ENCODE measurements at regions not wholly inside any gene's neighbourhood (a gene's known extent, or its start where the extent isn't known, plus 50 kb on each side); places are given as distances from the start of the nearest gene placed in this dataset.

DNA sequence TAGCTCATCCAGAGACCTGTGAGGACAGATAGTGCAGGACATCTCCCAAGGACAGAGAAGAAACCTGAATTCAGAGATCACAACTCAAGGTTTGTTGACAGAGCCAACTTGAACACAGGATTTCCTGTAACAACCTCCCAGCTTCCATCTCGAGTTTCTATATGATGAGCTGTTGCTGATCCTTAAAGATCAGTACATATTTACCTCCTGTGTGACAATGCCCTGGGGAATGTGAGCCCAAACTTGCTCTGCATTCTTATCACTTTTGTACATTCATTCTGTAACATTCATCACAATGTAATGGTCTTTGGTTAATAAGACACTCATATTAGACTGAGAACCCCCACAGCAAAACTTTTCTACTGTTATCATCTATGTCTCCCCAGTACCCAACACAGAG is 468.6 kb downstream of the XPNPEP1 start:
- Histone ChIP-seq H2AK5ac (ENCODE audit: low read depth, low read length) (no peak overlapping the region), H3K56ac (replicated peaks; ENCODE audit: insufficient read length, low read depth, low read length) (no peak overlapping the region), H4K20me1 (replicated peaks in 1 of 2; ENCODE audit: control insufficient read depth in 1 of 2, insufficient read depth in 2 of 2, low read length in 2 of 2) (no peaks in the 10 kb centered on the region), H3K79me2 (ENCODE audit: control insufficient read depth in 1 of 2, insufficient read depth in 2 of 2, low read length in 2 of 2) (no peaks in the 10 kb centered on the region), H2BK5ac (ENCODE audit: low read depth, low read length) (no peak overlapping the region), H3K18ac (ENCODE audit: extremely low read depth, low read length) (no peak overlapping the region), H2BK12ac (ENCODE audit: low read depth, low read length) (no peak overlapping the region), H3K9me3 (ENCODE audit: insufficient read depth in 2 of 2, low read depth in 1 of 2, low read length in 1 of 2) (no peaks in the 10 kb centered on the region), H3K4me3 (ENCODE audit: extremely low read depth in 1 of 4, insufficient read depth in 2 of 4, low read depth in 3 of 4, low read length in 4 of 4) (no peak overlapping the region), H3K27ac (ENCODE audit: low read depth, low read length) (no peak overlapping the region), H2BK120ac (replicated peaks; ENCODE audit: low read depth, low read length) (no peak overlapping the region), H3K79me1 (ENCODE audit: low read depth, low read length) (no peaks in the 10 kb centered on the region), H3K9ac (replicated peaks in 1 of 4; ENCODE audit: extremely low read depth in 1 of 4, low read depth in 3 of 4, low read length in 3 of 4) (no peak overlapping the region), H2BK15ac (ENCODE audit: low read length) (no peak overlapping the region), H4K8ac (ENCODE audit: extremely low read depth, insufficient read depth, low read length) (no peak overlapping the region), H4K5ac (ENCODE audit: insufficient read length, low read depth, low read length) (no peak overlapping the region), H4K91ac (replicated peaks; ENCODE audit: insufficient read length, low read length) (no peak overlapping the region), H3K4me1 (replicated peaks in 1 of 4; ENCODE audit: control insufficient read depth in 3 of 4, insufficient read depth in 4 of 4, low read length in 3 of 4) (no peaks in the 10 kb centered on the region; a peak in 1 of 7 replicates), H3K4me2 (ENCODE audit: insufficient read depth in 1 of 2, low read depth in 2 of 2, low read length in 2 of 2) (no peak overlapping the region), H3K36me3 (ENCODE audit: control insufficient read depth in 2 of 4, insufficient read depth in 4 of 4, low read length in 3 of 4) (no peaks in the 10 kb centered on the region), H3K14ac (ENCODE audit: insufficient read length) (no peak overlapping the region), H3K4ac (replicated peaks; ENCODE audit: insufficient read length, low read depth, low read length) (no peak overlapping the region), H3K27me3 (replicated peaks in 1 of 4; ENCODE audit: control insufficient read depth in 3 of 4, extremely low read depth in 1 of 4, insufficient read depth in 3 of 4, low read length in 3 of 4) (peaks cover 2 to 25% (median 22%) of the 10 kb centered on the region in 4 experiments), H3K23me2 (ENCODE audit: low read depth, low read length) (peaks cover 8% of the 10 kb centered on the region), H3K23ac (ENCODE audit: insufficient read length) (no peak overlapping the region), H2BK20ac (ENCODE audit: low read length) (no peak overlapping the region), H2AFZ (ENCODE audit: low read length) (no peak overlapping the region)
- CTCF ChIA-PET (ENCODE audit: partially characterized antibody) = interaction anchor here (1.0 to 4.2 kb wide), 3 partner anchors 11 to 585 kb away, joined by 3 to 16 read pairs (median 4); no protein-coding TSS in a partner anchor
- WGBS, 2 experiments (ENCODE audit: extremely low coverage in 1 of 2, insufficient coverage in 1 of 2, insufficient read length in 1 of 2, insufficient replicate concordance in 2 of 2, low coverage in 1 of 2, low lambda C conversion rate in 2 of 2, missing lambda C conversion rate in 1 of 2) = 91% methylated on average over 1 of the region's 1 CpG; no CpG with 5 or more reads in 1 of the 2 experiments
- no peak for FAIRE-seq
- POLR2A ChIA-PET (ENCODE audit: partially characterized antibody) = no interaction called here
- DNase-seq (ENCODE audit: low read depth in 1 of 2, low spot score in 2 of 2) = no peak
- TF ChIP-seq RNF2 (IDR thresholded peaks at IDR 0.05; ENCODE audit: borderline replicate concordance, low read depth, low read length, missing control alignments, poor library complexity, severe bottlenecking) (no peak), SRF (IDR thresholded peaks at IDR 0.05; ENCODE audit: low read depth, low read length) (no peak), NANOG (IDR thresholded peaks at IDR 0.05; ENCODE audit: insufficient read depth, low read depth, low read length, poor library complexity, severe bottlenecking) (no peak)
